GM18951 (cell line): ENCODE measurements at regions not wholly inside any gene's neighbourhood (a gene's known extent, or its start where the extent isn't known, plus 50 kb on each side); places are given as distances from the start of the nearest gene placed in this dataset.

Source experiments
- POLR2A ChIP-seq: IDR thresholded peaks from 4 replicates; pipeline ENCODE4 v1.6.1; 2011; ENCODE audit warnings: mild to moderate bottlenecking; ENCODE audit not compliant: insufficient read length, insufficient read depth; ENCODE audit errors: extremely low read depth
- in situ Hi-C: fragments of 300-500 bp; cut with MboI; formaldehyde crosslinking; loops from one replicate; pipeline ENCODE4 v1.12.0; 2022; ENCODE audit warnings: low sequenced_read_pairs, mixed read lengths, inconsistent platforms; ENCODE audit not compliant: unreplicated experiment

GRCh38 chr5:31084871-31085270 is 108.6 kb upstream of the CDH6 start:
- in situ Hi-C loops, result no loop called here
- no peak for TF ChIP-seq POLR2A

- no peak for TF ChIP-seq POLR2A
- in situ Hi-C loops, result no loop called here
These were observed 110.1 kb upstream of the CDH6 start for GRCh38 chr5:31083364-31083763.

GRCh38 chr5:31079668-31080067 is 113.8 kb upstream of the CDH6 start:
- TF ChIP-seq POLR2A, result no peak
- in situ Hi-C loops, result no loop called here

- TF ChIP-seq POLR2A, result no peak
- in situ Hi-C loops, result no loop called here
These were observed 114.5 kb upstream of the CDH6 start for GRCh38 chr5:31078956-31079355.

GRCh38 chr5:31075981-31076380 is 117.5 kb upstream of the CDH6 start:
- in situ Hi-C loops, result no loop called here
- no peak for TF ChIP-seq POLR2A

GRCh38 chr5:31068287-31068686 is 125.2 kb upstream of the CDH6 start:
- no peak for TF ChIP-seq POLR2A
- in situ Hi-C loops, result no loop called here

GRCh38 chr5:31066655-31067328 is 126.7 kb upstream of the CDH6 start:
- TF ChIP-seq POLR2A, result no peak
- in situ Hi-C loops, result no loop called here

GRCh38 chr5:31064215-31064614 is 129.3 kb upstream of the CDH6 start:
- TF ChIP-seq POLR2A, result no peak
- in situ Hi-C loops, result no loop called here

GRCh38 chr5:31062902-31063580 is 130.4 kb upstream of the CDH6 start:
- no peak for TF ChIP-seq POLR2A
- in situ Hi-C loops, result no loop called here

GRCh38 chr5:31059889-31060288 is 133.6 kb upstream of the CDH6 start:
- in situ Hi-C loops, result no loop called here
- TF ChIP-seq POLR2A, result no peak

GRCh38 chr5:31054453-31054852 is 139.0 kb upstream of the CDH6 start:
- in situ Hi-C loops, result no loop called here
- TF ChIP-seq POLR2A, result no peak

GRCh38 chr5:31052937-31053658 is 140.4 kb upstream of the CDH6 start:
- in situ Hi-C loops, result no loop called here
- no peak for TF ChIP-seq POLR2A

- no peak for TF ChIP-seq POLR2A
- in situ Hi-C loops, result no loop called here
These were observed 142.2 kb upstream of the CDH6 start for GRCh38 chr5:31051316-31051715.

GRCh38 chr5:31049936-31050704 is 143.4 kb upstream of the CDH6 start:
- in situ Hi-C loops, result no loop called here
- no peak for TF ChIP-seq POLR2A

GRCh38 chr5:31049461-31049860 is 144.0 kb upstream of the CDH6 start:
- in situ Hi-C loops, result no loop called here

More at GRCh38 chr5:31049461-31049860, 144.0 kb upstream of the CDH6 start:
- TF ChIP-seq POLR2A, result no peak
